HFF-Myc (cell line): ENCODE measurements at regions not wholly inside any gene's neighbourhood (a gene's known extent, or its start where the extent isn't known, plus 50 kb on each side); places are given as distances from the start of the nearest gene placed in this dataset.

Source experiments
- DNase-seq: peaks from one replicate; pipeline ENCODE4 v3.0.0-alpha.2; 2011; ENCODE audit warnings: low read depth; ENCODE audit errors: extremely low read depth
- H3K4me3 ChIP-seq: replicated peaks from 2 replicates; pipeline ENCODE4 v1.5.1; 2011; ENCODE audit warnings: low read depth, mild to moderate bottlenecking, control low read depth, low read length
- CTCF ChIP-seq: IDR thresholded peaks from 2 replicates; pipeline ENCODE4 v1.5.1; 2012; ENCODE audit warnings: mild to moderate bottlenecking, low read depth, low read length, control low read depth; ENCODE audit errors: missing control alignments

GRCh38 chr4:173862754-173863153, 332.7 kb upstream of the HAND2 start:
- no peak overlapping the region for H3K4me3 ChIP-seq
- DNase-seq, result no peak
- no peak for TF ChIP-seq CTCF

GRCh38 chr4:173860094-173860493, 330.1 kb upstream of the HAND2 start:
- no peak for TF ChIP-seq CTCF
- no peak overlapping the region for H3K4me3 ChIP-seq
- no peak for DNase-seq

GRCh38 chr4:173859091-173859713, 329.2 kb upstream of the HAND2 start:
- DNase-seq, result no peak
- no peak overlapping the region for H3K4me3 ChIP-seq
- TF ChIP-seq CTCF, result no peak

GRCh38 chr4:173858471-173858870, 328.4 kb upstream of the HAND2 start:
- DNase-seq, result no peak
- TF ChIP-seq CTCF, result no peak
- H3K4me3 ChIP-seq, result no peak overlapping the region

DNA sequence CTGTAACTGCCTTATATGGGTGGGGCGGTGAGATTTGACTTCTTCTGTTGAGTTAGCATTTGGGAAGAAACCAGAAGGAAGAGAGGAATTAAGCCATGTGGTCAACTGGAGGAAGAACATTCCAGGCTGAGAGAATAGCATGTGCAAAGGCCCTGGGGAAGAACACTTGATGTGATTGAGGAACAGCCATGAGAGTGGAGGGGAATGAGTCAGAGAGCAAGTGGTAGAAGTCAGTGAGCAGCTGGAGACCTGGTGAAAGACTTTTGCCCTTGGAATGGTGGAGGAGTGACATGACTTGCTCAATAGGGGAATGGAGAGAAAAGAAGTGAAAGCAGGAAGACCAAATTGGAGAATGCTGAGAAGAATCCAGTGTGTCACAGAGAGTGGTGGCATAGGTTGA, 327.8 kb upstream of the HAND2 start:
- no peak for TF ChIP-seq CTCF
- no peak for DNase-seq
- no peak overlapping the region for H3K4me3 ChIP-seq

DNA sequence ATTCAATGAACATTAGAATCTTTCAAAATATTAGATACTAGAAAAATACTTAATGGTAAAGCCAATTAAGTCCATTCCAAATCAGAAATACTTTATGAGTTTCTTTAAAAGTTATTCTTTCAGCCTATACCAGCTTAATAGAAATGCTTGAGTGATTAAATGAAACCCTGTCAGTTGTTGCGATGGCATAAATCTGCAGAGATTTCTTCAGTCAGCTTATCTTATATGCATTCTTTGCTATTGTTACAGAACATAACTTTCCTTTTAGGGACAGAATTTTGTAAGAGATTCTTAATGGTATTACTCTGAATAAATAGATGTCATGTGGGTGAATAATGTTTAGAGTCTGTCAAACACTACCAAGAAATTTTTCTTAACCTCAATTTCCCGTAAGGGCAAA, 325.0 kb upstream of the HAND2 start:
- H3K4me3 ChIP-seq, result no peak overlapping the region
- TF ChIP-seq CTCF, result no peak
- DNase-seq, result no peak

DNA sequence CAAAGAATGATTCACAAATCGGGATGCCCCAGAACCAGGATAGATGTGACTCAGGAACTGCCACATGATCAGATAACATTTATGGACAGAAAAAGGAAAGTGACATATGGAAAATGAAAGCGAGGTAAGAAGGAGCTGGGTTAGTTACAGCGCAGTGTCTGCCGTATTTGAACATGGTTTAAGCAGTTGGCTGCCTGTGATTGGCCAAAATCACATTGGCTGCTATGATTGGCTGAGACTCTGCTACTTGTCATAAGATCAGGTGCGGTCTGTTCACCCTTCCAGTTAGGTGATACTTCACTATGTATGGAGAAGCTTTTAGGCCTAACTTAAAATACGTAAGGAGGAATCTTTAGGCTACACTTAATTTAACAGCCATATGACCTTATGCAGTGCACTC, 322.7 kb upstream of the HAND2 start:
- DNase-seq, result no peak
- no peak for TF ChIP-seq CTCF
- H3K4me3 ChIP-seq, result no peak overlapping the region
